Transverse colon (tissue), 4 donors: ENCODE measurements at regions not wholly inside any gene's neighbourhood (a gene's known extent, or its start where the extent isn't known, plus 50 kb on each side); places are given as distances from the start of the nearest gene placed in this dataset.
"Not testable (repeated sequence)": the region's sequence is repeated elsewhere in the genome, so short reads cannot be mapped to it uniquely, and the experiment has no call there.

Experiments used
- EP300 ChIP-seq: sonication (generic); formaldehyde crosslinking; IDR thresholded peaks from one replicate; pipeline ENCODE4 v1.6.1; 2017; ENCODE audit warnings: antibody characterized with exemption, low read depth
- POLR2A ChIP-seq: fragments of 450-650 bp; IDR thresholded peaks from one replicate; pipeline ENCODE4 v1.6.1; 2016; ENCODE audit warnings: antibody characterized with exemption, mild to moderate bottlenecking, moderate library complexity
- POLR2AphosphoS5 ChIP-seq, 3 donors: sonication (generic); formaldehyde crosslinking; IDR thresholded peaks; one replicate each; pipeline ENCODE4 v1.6.1; 2016; ENCODE audit warnings: antibody characterized with exemption in 3 of 3
- TF ChIP-seq, protein P1 (sequence below), 5 experiments: fragments of 200-600 bp in 3 of 5; fragments of 450-650 bp in 2 of 5; sonication (generic) in 3 of 5; IDR thresholded peaks; 1 replicate in 2 of 5; 2 replicates in 3 of 5; pipeline ENCODE4 v1.5.1; 2016 to 2017; ENCODE audit warnings: antibody characterized with exemption in 5 of 5, inconsistent platforms in 3 of 5, mild to moderate bottlenecking in 2 of 5, moderate library complexity in 1 of 5

DNA sequence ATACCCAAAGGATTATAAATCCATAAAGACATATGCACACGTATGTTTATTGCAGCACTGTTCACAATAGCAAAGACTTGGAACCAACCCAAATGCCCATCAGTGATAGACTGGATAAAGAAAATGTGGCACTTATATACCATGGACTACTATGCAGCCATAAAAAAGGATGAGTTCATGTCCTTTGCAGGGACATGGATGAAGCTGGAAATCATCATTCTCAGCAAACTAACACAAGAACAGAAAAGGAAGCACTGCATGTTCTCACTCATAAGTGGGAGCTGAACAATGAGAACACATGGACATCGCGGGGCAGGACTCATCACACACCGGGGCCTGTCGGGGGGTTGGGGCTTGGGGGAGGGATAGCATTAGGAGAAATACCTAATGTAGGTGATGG lies 108.2 kb downstream of the C16orf95 start:
- TF ChIP-seq POLR2AphosphoS5 (IDR thresholded peaks at IDR 0.05); EP300; POLR2A: not testable (repeated sequence)
- TF ChIP-seq, protein P1, sequence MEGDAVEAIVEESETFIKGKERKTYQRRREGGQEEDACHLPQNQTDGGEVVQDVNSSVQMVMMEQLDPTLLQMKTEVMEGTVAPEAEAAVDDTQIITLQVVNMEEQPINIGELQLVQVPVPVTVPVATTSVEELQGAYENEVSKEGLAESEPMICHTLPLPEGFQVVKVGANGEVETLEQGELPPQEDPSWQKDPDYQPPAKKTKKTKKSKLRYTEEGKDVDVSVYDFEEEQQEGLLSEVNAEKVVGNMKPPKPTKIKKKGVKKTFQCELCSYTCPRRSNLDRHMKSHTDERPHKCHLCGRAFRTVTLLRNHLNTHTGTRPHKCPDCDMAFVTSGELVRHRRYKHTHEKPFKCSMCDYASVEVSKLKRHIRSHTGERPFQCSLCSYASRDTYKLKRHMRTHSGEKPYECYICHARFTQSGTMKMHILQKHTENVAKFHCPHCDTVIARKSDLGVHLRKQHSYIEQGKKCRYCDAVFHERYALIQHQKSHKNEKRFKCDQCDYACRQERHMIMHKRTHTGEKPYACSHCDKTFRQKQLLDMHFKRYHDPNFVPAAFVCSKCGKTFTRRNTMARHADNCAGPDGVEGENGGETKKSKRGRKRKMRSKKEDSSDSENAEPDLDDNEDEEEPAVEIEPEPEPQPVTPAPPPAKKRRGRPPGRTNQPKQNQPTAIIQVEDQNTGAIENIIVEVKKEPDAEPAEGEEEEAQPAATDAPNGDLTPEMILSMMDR (IDR thresholded peaks at IDR 0.05), result not testable (repeated sequence)
